HPDE6-E6E7 (cell line): ENCODE measurements at regions not wholly inside any gene's neighbourhood (a gene's known extent, or its start where the extent isn't known, plus 50 kb on each side); places are given as distances from the start of the nearest gene placed in this dataset.
"Not testable (repeated sequence)": the region's sequence is repeated elsewhere in the genome, so short reads cannot be mapped to it uniquely, and the experiment has no call there.

ENCODE experiments used
- DNase-seq: peaks from one replicate; pipeline ENCODE4 v3.0.0; 2011; ENCODE audit warnings: missing footprints; ENCODE audit errors: extremely low spot score

- no peak for DNase-seq
Observed at GRCh38 chr1:199042193-199042592, 403.4 kb downstream of the PTPRC start.

- no peak for DNase-seq
Observed at GRCh38 chr1:199044191-199044590, 405.4 kb downstream of the PTPRC start.

- no peak for DNase-seq
Observed at GRCh38 chr1:199046618-199047017, 407.8 kb downstream of the PTPRC start.

DNA sequence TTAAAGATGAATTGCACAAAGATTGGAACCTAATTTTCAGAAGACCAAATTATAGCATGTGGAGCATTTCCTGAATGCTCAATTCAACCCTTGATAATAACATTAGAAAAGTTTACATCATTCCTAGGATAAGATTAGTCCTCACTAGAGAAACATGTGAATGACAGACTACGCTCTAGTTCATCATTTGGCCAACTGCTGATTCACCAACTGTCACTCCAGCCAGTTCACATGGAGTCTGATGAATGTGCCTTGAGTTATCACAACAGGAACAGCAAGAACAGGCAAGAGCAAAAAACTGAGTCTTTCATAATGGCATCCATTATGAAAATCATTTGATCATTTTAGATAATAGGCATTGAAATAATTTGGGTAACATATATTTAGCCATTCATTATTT is 415.9 kb downstream of the PTPRC start:
- DNase-seq = no peak

- DNase-seq = no peak
Observed at GRCh38 chr1:199057322-199057721, 418.5 kb downstream of the PTPRC start.

DNA sequence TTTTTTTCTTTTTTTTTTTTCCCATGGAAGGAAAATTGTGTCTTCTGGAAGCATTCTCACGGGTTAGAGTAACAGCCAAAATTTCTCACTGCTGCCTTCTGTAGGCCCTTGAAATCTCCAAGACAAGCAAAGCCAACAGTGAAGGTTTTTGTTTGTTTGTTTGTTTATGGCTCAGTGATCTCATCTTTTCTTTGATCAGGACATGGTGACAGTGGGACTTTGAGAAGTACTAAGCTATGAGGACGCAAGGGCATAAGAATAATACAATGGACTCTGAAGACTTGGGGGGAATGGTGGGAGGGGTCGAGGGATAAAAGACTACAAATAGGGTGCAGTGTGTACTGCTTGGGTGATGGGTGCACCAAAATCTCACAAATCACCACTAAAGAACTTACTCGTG is 419.4 kb downstream of the PTPRC start:
- DNase-seq = no peak

DNA sequence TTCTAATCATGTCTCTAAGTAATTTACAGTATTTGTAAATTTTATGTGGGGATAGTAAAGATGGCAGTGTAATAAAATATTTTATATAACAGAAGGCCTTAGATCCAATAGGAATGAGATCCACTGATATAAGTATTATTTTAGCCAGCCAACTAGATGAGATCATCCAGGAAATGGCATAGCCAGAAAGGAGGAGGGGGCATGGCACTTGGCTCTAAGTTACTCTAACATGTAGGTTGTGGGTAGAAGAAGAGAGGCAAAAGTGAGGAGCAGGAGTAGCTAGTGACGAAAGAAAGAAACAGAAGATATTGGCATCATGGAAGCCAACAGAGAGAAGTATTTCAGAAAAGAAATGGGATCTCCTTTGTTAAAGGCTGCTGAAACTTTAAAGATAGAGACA is 426.1 kb downstream of the PTPRC start:
- no peak for DNase-seq

DNA sequence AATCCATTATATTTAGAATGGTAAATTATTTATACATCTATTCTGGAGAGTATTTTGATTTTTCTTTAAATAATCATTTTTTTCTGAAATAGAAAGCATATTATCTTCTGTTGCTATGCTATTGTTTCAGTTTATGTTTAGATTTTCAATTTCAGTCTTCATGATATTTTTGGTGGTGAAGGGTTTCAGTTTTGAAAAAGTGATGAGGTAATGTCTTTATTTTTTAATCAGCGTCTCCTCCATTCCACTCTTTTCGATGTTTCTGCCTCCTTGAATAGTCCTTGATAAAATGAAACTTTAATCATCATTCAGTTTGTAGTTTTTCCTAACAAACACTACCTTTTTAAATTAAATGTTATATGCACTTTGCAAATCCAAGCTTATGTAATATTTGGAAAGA is 428.6 kb downstream of the PTPRC start:
- no peak for DNase-seq

- DNase-seq = no peak
Observed at GRCh38 chr1:199071080-199071479, 432.2 kb downstream of the PTPRC start.

DNA sequence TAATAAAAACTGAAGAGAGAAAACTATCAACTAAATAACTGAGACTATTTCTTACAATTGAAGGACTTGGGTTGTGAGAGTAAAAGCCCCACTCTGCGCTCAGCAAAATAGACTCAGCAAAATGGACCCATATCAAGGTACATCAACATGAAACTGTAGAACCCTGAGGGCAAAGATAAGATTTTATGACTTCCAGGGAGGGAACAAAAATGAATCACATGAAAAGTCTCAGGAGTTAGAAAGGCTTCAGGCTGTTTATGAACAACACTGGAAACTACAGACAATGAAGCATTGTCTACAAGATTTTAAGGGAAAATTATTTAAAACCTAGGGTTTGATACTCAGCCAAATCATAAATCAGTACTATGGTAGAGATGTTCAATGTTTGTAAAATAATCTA is 434.3 kb downstream of the PTPRC start:
- no peak for DNase-seq

GRCh38 chr1:199075792-199076191 is 437.0 kb downstream of the PTPRC start:
- no peak for DNase-seq

DNA sequence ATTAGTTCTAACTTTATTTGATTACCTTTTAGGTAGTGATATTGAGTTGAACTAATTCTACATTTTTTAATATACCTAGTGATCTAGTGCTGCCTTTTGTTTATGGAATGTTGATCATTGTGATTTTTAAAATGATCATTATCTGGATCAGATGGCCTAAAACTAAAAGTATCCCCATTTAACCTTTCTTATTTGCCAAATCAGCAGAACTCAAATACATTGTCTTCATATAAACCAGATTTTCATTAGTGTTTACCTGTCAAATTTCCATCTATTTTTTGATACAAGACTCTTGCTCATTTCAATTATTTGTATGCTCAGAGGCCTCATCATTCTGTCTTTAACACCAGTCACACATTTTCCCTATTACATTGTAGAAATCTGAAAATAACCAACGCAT is 441.2 kb downstream of the PTPRC start:
- no peak for DNase-seq

- DNase-seq = no peak
Observed at GRCh38 chr1:199081739-199082138, 442.9 kb downstream of the PTPRC start.

GRCh38 chr1:199082778-199083389 is 444.0 kb downstream of the PTPRC start:
- no peak for DNase-seq

DNA sequence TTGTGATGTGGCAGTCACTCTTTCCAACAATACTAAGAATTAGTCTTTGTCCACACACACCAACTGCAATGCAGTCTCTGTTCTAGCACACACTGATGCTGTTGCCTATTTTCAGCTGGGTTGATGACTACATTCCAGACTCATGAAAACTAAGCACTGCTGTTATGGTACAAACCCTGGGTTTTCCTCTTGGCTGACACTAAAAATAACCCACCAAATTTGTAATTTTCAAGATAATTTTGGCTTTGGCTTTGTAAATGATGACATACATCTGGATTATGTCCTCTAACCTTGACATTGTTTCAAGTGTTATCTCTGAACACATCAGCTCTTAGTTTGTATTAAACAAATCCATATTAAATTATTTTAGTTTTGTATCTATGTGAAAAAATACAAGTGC is 444.8 kb downstream of the PTPRC start:
- DNase-seq = no peak

- DNase-seq = no peak
Observed at GRCh38 chr1:199084293-199084692, 445.5 kb downstream of the PTPRC start.

- no peak for DNase-seq
Observed at GRCh38 chr1:199085903-199086302, 447.1 kb downstream of the PTPRC start.

DNA sequence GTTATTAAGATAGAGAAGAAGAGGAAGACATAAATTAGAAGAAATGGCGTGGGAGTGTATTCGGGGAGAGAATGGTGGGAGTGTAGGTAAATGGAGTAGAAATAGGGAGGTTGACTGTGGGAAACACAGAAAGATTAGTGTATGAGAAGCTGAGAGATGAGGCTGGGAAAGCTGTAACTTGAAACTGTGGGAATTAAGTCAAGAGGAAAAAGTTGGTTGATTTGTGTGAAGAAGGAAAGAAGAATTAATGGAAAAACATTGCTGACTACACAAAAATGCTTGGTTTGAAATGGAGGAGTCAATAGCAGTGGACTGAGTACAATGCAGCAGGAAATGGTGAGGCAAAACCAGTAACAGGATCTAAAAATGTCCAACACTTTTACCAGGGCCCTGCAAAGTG is 448.3 kb downstream of the PTPRC start:
- DNase-seq = no peak

- DNase-seq = no peak
Observed at GRCh38 chr1:199089393-199090122, 450.7 kb downstream of the PTPRC start.

- DNase-seq = not testable (repeated sequence)
Observed at GRCh38 chr1:199095628-199096027, 456.8 kb downstream of the PTPRC start.

DNA sequence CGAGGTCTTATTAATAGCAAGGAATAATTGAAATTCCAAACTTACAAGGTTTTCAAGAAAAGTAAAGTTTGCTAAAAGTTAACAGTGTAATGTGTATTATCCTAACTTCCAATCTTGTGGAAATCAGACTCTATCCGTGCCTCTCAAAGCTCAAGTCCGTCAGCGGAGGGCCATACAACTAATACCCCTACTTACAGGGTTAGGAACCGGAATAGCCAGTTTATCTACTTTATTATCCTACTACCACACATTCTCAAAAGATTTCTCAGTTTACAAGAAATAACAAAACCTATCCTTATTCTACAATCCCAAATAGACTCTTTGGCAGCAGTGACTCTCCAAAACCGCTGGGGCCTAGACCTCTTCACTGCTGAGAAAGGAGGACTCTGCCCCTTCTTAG is 457.8 kb downstream of the PTPRC start:
- no peak for DNase-seq

- DNase-seq = no peak
Observed at GRCh38 chr1:199098468-199098867, 459.6 kb downstream of the PTPRC start.

- DNase-seq = no peak
Observed at GRCh38 chr1:199101139-199101538, 462.3 kb downstream of the PTPRC start.

DNA sequence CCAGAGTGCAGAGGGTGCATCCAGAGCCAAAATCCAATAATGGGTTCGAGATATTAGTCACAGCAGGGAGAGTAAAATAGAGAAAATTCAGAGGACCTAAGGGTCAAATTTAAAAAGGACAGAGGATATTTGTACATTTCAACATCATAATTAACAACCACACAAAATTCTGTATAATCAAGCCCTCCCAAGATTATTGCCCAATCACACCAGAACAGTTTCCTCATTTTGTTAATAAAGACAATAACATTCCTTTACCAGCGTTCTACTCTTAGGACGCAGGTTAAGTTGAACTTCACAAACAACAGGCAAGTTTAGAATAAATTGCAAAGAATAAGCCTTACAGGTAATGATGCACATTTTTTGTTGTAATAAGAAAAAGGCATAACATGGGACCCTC is 462.8 kb downstream of the PTPRC start:
- no peak for DNase-seq
